SK-N-SH (cell line): ENCODE measurements at regions not wholly inside any gene's neighbourhood (a gene's known extent, or its start where the extent isn't known, plus 50 kb on each side); places are given as distances from the start of the nearest gene placed in this dataset.

Source experiments
- CTCF ChIA-PET: fragments of 300-600, 350-600 bp; formaldehyde crosslinking; extraction: SDS; loops from one replicate; lab custom pipeline; 2021; lab: Yijun Ruan, JAX
- POLR2A ChIA-PET: fragments of 350-600 bp; sonication (Branson Sonifier 250); formaldehyde crosslinking; extraction: SDS; loops from one replicate; lab custom pipeline; 2020; ENCODE audit warnings: antibody characterized with exemption, inconsistent platforms; lab: Yijun Ruan, JAX
- DNase-seq: peaks from one replicate; pipeline ENCODE4 v3.0.0; 2012
- H2AFZ ChIP-seq: fragments of 200-600 bp; sonication (generic); 2 replicates; pipeline ENCODE4 v1.8.1; 2016; ENCODE audit warnings: antibody characterized with exemption, mild to moderate bottlenecking, low read depth
- H3F3A ChIP-seq: fragments of 200-600 bp; sonication (generic); replicated peaks from 2 replicates; pipeline ENCODE3; 2016; ENCODE audit warnings: antibody characterized with exemption, mild to moderate bottlenecking; ENCODE audit not compliant: insufficient read depth
- H3K27ac ChIP-seq, 2 experiments: fragments of 200-500 bp in 1 of 2; fragments of 200-600 bp in 1 of 2; sonication (Bioruptor generic) in 1 of 2; sonication (generic), shearing (Covaris generic) in 1 of 2; 2 replicates each; pipeline versions ENCODE4 v1.5.1 to v1.6.1; 2014 to 2016; ENCODE audit warnings: low read depth in 2 of 2, inconsistent platforms in 1 of 2, low read length in 1 of 2, mild to moderate bottlenecking in 1 of 2, mixed read lengths in 1 of 2
- H3K27me3 ChIP-seq: fragments of 200-600 bp; sonication (generic), shearing (Covaris generic); 2 replicates; pipeline ENCODE4 v1.6.1; 2016; ENCODE audit warnings: mixed run types; ENCODE audit not compliant: insufficient read depth
- H3K36me3 ChIP-seq, 2 experiments: fragments of 200-500 bp in 1 of 2; fragments of 200-600 bp in 1 of 2; sonication (Bioruptor generic) in 1 of 2; sonication (generic) in 1 of 2; replicated peaks in 1 of 2; 2 replicates each; pipeline versions ENCODE3 to v1.5.1; 2014 to 2016; ENCODE audit warnings: low read length in 1 of 2, mild to moderate bottlenecking in 1 of 2; ENCODE audit not compliant: insufficient read depth in 2 of 2, control insufficient read depth in 1 of 2
- H3K4me1 ChIP-seq, 2 experiments: fragments of 200-500 bp in 1 of 2; fragments of 200-600 bp in 1 of 2; sonication (Bioruptor generic) in 1 of 2; sonication (generic), shearing (Covaris generic) in 1 of 2; 2 replicates each; pipeline versions ENCODE4 v1.5.1 to v1.6.1; 2014 to 2016; ENCODE audit warnings: low read depth in 1 of 2, low read length in 1 of 2, mixed run types in 1 of 2; ENCODE audit not compliant: insufficient read depth in 2 of 2, control insufficient read depth in 1 of 2
- H3K4me2 ChIP-seq: fragments of 200-600 bp; sonication (generic), shearing (Covaris generic); 2 replicates; pipeline ENCODE4 v1.6.1; 2017; ENCODE audit warnings: mixed run types
- H3K4me3 ChIP-seq, 2 experiments: fragments of 200-500 bp in 1 of 2; fragments of 200-600 bp in 1 of 2; sonication (Bioruptor generic) in 1 of 2; sonication (generic), shearing (Covaris generic) in 1 of 2; 2 replicates each; pipeline versions ENCODE4 v1.5.1 to v1.8.1; 2014 to 2016; ENCODE audit warnings: low read depth in 2 of 2, inconsistent platforms in 1 of 2, low read length in 1 of 2, mild to moderate bottlenecking in 1 of 2, mixed read lengths in 1 of 2, moderate library complexity in 1 of 2
- H3K79me2 ChIP-seq: fragments of 200-600 bp; sonication (generic); 2 replicates; pipeline ENCODE4 v1.8.1; 2017; ENCODE audit warnings: mild to moderate bottlenecking; ENCODE audit not compliant: insufficient read depth
- H3K9ac ChIP-seq: fragments of 200-600 bp; sonication (generic); 2 replicates; pipeline ENCODE4 v1.6.1; 2017; ENCODE audit warnings: mixed run types
- H3K9me2 ChIP-seq: fragments of 200-600 bp; sonication (generic); 2 replicates; pipeline ENCODE4 v1.6.1; 2017; ENCODE audit warnings: mixed run types
- H3K9me3 ChIP-seq: fragments of 200-600 bp; sonication (generic); 2 replicates; pipeline ENCODE4 v1.6.1; 2017; ENCODE audit warnings: mixed run types, mild to moderate bottlenecking, moderate library complexity
- H4K20me1 ChIP-seq: fragments of 200-600 bp; sonication (generic); 2 replicates; pipeline ENCODE4 v1.6.1; 2017; ENCODE audit warnings: mild to moderate bottlenecking, mixed run types; ENCODE audit not compliant: insufficient read depth
- EP300 ChIP-seq, 2 experiments: IDR thresholded peaks; 2 replicates each; pipeline versions ENCODE4 v1.4.0 to v1.6.1; 2012; ENCODE audit warnings: borderline replicate concordance in 1 of 2, low read depth in 1 of 2, low read length in 1 of 2
- EZH2phosphoT487 ChIP-seq: fragments of 200-600 bp; sonication (generic); IDR thresholded peaks from 2 replicates; pipeline ENCODE4 v1.6.1; 2017; ENCODE audit warnings: low read depth, mixed run types, mild to moderate bottlenecking, antibody characterized with exemption, moderate library complexity, borderline replicate concordance
- FOXM1 ChIP-seq: IDR thresholded peaks from 2 replicates; pipeline ENCODE4 v1.4.0; 2012; ENCODE audit warnings: low read depth, mild to moderate bottlenecking
- JUND ChIP-seq: IDR thresholded peaks from 2 replicates; pipeline ENCODE4 v1.4.0; 2012
- MEF2A ChIP-seq: IDR thresholded peaks from 2 replicates; pipeline ENCODE4 v1.4.0; 2012; ENCODE audit warnings: low read depth, borderline replicate concordance
- POLR2AphosphoS5 ChIP-seq: IDR thresholded peaks from 2 replicates; pipeline ENCODE4 v1.6.1; 2012; ENCODE audit warnings: low read depth, low read length
- RAD21 ChIP-seq: IDR thresholded peaks from 2 replicates; pipeline ENCODE4 v1.6.1; 2012; ENCODE audit warnings: mild to moderate bottlenecking, low read length
- RCOR1 ChIP-seq: fragments of 150-350 bp; IDR thresholded peaks from 2 replicates; pipeline ENCODE4 v1.6.1; 2017; ENCODE audit warnings: antibody characterized with exemption, low read length
- RXRA ChIP-seq: IDR thresholded peaks from 2 replicates; pipeline ENCODE4 v1.4.0; 2012; ENCODE audit warnings: low read depth, mild to moderate bottlenecking, borderline replicate concordance
- TAF1 ChIP-seq: IDR thresholded peaks from 2 replicates; pipeline ENCODE4 v1.6.1; 2012; ENCODE audit warnings: low read depth, mild to moderate bottlenecking, low read length, moderate library complexity, borderline replicate concordance
- TEAD4 ChIP-seq: IDR thresholded peaks from 2 replicates; pipeline ENCODE4 v1.4.0; 2012; ENCODE audit warnings: mild to moderate bottlenecking, borderline replicate concordance; ENCODE audit not compliant: insufficient read depth
- YY1 ChIP-seq: IDR thresholded peaks from 2 replicates; pipeline ENCODE4 v1.4.0; 2012; ENCODE audit warnings: low read depth, mild to moderate bottlenecking
- WGBS: methylation state at CpG from one replicate; pipeline ENCODE4 v1.1.6; 2017; ENCODE audit warnings: low lambda C conversion rate; 5-methylcytosine and 5-hydroxymethylcytosine counted together
- TF ChIP-seq, protein P1 (sequence below): IDR thresholded peaks from 2 replicates; pipeline ENCODE4 v1.4.0; 2012; ENCODE audit warnings: low read depth, borderline replicate concordance
- TF ChIP-seq, protein P2 (sequence below): IDR thresholded peaks from 2 replicates; pipeline ENCODE4 v1.6.1; 2012; ENCODE audit warnings: mild to moderate bottlenecking, low read depth, low read length, moderate library complexity

DNA sequence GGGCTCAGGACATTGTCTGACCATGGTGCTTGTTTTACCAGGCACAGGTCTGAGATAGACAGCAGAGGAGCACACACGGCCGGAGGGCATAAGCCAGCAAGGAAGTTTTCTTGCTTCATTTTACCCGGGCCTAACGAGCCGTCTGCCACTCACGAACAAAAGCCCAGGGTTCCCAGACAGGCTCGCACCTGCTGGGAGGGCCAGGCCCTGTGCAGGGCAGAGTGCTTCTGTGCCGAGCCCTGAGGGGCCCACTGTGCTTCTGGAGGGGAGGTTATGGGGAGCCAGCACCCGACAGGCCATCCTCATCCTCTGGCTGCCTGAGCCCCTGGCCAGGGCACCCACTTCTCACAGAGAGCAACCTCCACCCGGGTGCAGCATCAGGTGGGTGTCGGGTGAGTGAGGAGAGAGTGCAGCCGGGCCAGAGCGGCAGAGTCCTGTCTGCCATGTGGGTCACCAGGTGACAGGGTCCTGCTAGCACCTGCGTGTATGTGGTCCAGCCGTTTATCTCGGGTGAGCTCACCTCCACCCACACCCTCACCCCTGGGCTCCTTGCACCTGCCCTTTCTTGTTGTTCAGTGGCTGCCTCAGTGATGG is 297.9 kb downstream of the NDUFA10 start:
- TF ChIP-seq JUND (no peak), RXRA (no peak), RAD21 (no peak), EP300 (IDR thresholded peaks at IDR 0.05; ENCODE audit: borderline replicate concordance in 1 of 2, low read depth in 1 of 2, low read length in 1 of 2) (no peak), YY1 (no peak), MEF2A (no peak), EZH2phosphoT487 (no peak), TAF1 (no peak), POLR2AphosphoS5 (no peak), RCOR1 (no peak), FOXM1 (no peak), TEAD4 (no peak)
- TF ChIP-seq, protein P1, sequence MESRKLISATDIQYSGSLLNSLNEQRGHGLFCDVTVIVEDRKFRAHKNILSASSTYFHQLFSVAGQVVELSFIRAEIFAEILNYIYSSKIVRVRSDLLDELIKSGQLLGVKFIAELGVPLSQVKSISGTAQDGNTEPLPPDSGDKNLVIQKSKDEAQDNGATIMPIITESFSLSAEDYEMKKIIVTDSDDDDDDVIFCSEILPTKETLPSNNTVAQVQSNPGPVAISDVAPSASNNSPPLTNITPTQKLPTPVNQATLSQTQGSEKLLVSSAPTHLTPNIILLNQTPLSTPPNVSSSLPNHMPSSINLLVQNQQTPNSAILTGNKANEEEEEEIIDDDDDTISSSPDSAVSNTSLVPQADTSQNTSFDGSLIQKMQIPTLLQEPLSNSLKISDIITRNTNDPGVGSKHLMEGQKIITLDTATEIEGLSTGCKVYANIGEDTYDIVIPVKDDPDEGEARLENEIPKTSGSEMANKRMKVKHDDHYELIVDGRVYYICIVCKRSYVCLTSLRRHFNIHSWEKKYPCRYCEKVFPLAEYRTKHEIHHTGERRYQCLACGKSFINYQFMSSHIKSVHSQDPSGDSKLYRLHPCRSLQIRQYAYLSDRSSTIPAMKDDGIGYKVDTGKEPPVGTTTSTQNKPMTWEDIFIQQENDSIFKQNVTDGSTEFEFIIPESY: no peak
- TF ChIP-seq, protein P2, sequence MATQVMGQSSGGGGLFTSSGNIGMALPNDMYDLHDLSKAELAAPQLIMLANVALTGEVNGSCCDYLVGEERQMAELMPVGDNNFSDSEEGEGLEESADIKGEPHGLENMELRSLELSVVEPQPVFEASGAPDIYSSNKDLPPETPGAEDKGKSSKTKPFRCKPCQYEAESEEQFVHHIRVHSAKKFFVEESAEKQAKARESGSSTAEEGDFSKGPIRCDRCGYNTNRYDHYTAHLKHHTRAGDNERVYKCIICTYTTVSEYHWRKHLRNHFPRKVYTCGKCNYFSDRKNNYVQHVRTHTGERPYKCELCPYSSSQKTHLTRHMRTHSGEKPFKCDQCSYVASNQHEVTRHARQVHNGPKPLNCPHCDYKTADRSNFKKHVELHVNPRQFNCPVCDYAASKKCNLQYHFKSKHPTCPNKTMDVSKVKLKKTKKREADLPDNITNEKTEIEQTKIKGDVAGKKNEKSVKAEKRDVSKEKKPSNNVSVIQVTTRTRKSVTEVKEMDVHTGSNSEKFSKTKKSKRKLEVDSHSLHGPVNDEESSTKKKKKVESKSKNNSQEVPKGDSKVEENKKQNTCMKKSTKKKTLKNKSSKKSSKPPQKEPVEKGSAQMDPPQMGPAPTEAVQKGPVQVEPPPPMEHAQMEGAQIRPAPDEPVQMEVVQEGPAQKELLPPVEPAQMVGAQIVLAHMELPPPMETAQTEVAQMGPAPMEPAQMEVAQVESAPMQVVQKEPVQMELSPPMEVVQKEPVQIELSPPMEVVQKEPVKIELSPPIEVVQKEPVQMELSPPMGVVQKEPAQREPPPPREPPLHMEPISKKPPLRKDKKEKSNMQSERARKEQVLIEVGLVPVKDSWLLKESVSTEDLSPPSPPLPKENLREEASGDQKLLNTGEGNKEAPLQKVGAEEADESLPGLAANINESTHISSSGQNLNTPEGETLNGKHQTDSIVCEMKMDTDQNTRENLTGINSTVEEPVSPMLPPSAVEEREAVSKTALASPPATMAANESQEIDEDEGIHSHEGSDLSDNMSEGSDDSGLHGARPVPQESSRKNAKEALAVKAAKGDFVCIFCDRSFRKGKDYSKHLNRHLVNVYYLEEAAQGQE: no peak
- ChIA-PET CTCF (no interaction called here), POLR2A (no interaction called here)

More for the DNA sequence above, 297.9 kb downstream of the NDUFA10 start:
- H3K4me3 ChIP-seq: no peak overlapping the region
- H2AFZ ChIP-seq: no peak overlapping the region
- no peak overlapping the region for H3K9ac ChIP-seq
- no peaks in the 10 kb centered on the region for H3K9me2 ChIP-seq
- H3F3A ChIP-seq: no peaks in the 10 kb centered on the region
- H3K27ac ChIP-seq: peak overlapping the region in 1 of 2 experiments; percentile 50; a peak in 1 of 4 replicates
- peaks cover 0 to 50% of the 10 kb centered on the region in 2 experiments; a peak in 1 of 4 replicates for H3K4me1 ChIP-seq
- WGBS: 40% methylated on average over 3 of the region's 16 CpGs
- no peaks in the 10 kb centered on the region for H4K20me1 ChIP-seq
- H3K9me3 ChIP-seq: no peaks in the 10 kb centered on the region
- DNase-seq: no peak
- H3K27me3 ChIP-seq: no peaks in the 10 kb centered on the region
- no peaks in the 10 kb centered on the region for H3K79me2 ChIP-seq
- no peak overlapping the region for H3K4me2 ChIP-seq
- H3K36me3 ChIP-seq: no peaks in the 10 kb centered on the region
